AG10803 (cell line): ENCODE measurements at regions not wholly inside any gene's neighbourhood (a gene's known extent, or its start where the extent isn't known, plus 50 kb on each side); places are given as distances from the start of the nearest gene placed in this dataset.

Experiments
- DNase-seq: peaks from one replicate; pipeline ENCODE4 v3.0.0; 2010; ENCODE audit warnings: low read depth
- H3K4me3 ChIP-seq: 2 replicates; pipeline ENCODE4 v1.5.1; 2011; ENCODE audit warnings: mild to moderate bottlenecking, low read length, control low read depth
- CTCF ChIP-seq: conservative IDR thresholded peaks from 2 replicates; pipeline ENCODE4 v1.5.1; 2011; ENCODE audit warnings: mild to moderate bottlenecking, low read length, control low read depth, inconsistent platforms

DNA sequence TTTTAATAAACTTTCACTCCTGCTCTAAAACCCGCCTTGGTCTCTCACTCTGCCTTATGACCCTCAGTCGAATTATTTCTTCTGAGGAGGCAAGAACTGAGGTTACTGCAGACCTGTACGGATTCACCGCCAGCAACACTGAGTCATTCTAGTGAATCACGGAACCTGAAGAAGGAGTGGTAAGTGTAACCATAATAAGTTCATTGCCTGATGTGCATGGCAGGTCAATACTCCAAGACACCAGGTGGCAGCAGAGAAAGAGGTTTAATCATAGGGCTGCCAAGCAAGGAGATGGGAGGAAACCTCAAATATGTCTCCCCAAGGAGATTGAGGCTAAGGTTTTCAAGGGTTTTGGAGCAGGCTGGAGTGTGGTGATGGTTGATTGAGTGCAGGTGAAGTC lies 204.3 kb upstream of the IPO5 start:
- H3K4me3 ChIP-seq = no peak overlapping the region
- DNase-seq = no peak
- TF ChIP-seq CTCF = no peak

- H3K4me3 ChIP-seq = no peak overlapping the region
- DNase-seq = no peak
- no peak for TF ChIP-seq CTCF
Observed at GRCh38 chr13:97751477-97751876, 202.0 kb upstream of the IPO5 start.

- TF ChIP-seq CTCF = no peak
- DNase-seq = no peak
- no peak overlapping the region for H3K4me3 ChIP-seq
Observed at GRCh38 chr13:97752961-97753668, 200.4 kb upstream of the IPO5 start.

GRCh38 chr13:97753942-97754670 lies 199.4 kb upstream of the IPO5 start:
- H3K4me3 ChIP-seq = no peak overlapping the region
- no peak for DNase-seq
- no peak for TF ChIP-seq CTCF

DNA sequence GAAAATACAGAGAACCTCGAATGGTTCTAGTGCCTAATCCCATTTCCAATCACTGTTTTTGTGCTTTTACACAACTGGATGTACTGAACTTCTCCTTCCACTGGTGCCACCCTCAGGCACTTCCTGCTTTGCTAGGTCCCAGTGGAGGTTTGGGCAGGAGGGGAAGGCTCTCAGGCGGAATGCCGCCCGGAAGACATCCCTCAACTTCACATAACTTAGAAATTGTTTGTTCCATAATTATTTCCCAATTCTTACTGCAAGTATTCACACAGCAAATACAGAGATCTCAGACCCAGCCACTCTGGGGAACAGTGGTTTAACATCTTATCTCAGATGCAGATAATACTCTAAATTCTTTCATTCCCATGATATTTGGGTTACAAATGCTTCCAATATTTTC lies 195.7 kb upstream of the IPO5 start:
- no peak overlapping the region for H3K4me3 ChIP-seq
- no peak for TF ChIP-seq CTCF
- no peak for DNase-seq

GRCh38 chr13:97758317-97758716 lies 195.2 kb upstream of the IPO5 start:
- no peak for DNase-seq
- TF ChIP-seq CTCF = no peak
- H3K4me3 ChIP-seq = no peak overlapping the region
